ENCODE measurements at regions not wholly inside any gene's neighbourhood (a gene's known extent, or its start where the extent isn't known, plus 50 kb on each side); places are given as distances from the start of the nearest gene placed in this dataset.

- H3K9me3 ChIP-seq (ENCODE audit: control insufficient read depth, low read depth, low read length), result no peaks in the 10 kb centered on the region
- H3K14ac ChIP-seq (ENCODE audit: insufficient read depth, low read length), result no peak overlapping the region
- peaks cover 5 to 15% (median 6%) of the 10 kb centered on the region in 3 experiments; a peak in 6 of 7 replicates for H3K36me3 Mint-ChIP-seq (ENCODE audit: insufficient read depth in 1 of 3, low read depth in 3 of 3)
- no peak for TF ChIP-seq CTCF (conservative IDR thresholded peaks at IDR 0.05)
- no peak overlapping the region for H3K23ac ChIP-seq (ENCODE audit: insufficient read length, low read depth, low read length)
- H2BK12ac ChIP-seq (ENCODE audit: insufficient read length, low read depth, low read length), result no peak overlapping the region
- H3K27ac Mint-ChIP-seq, result no peak overlapping the region
- no peak overlapping the region for H3T11ph ChIP-seq (ENCODE audit: low read length)
- no peak overlapping the region for H2BK20ac ChIP-seq (ENCODE audit: low read depth, low read length, poor library complexity, severe bottlenecking)
- no peaks in the 10 kb centered on the region for H3K79me1 ChIP-seq (ENCODE audit: insufficient read depth, low read depth, low read length, poor library complexity, severe bottlenecking)
- H2AK5ac ChIP-seq (ENCODE audit: insufficient read length, low read length), result no peak overlapping the region
- H3K27me3 Mint-ChIP-seq (ENCODE audit: low read depth), result no peaks in the 10 kb centered on the region
- H3K27ac ChIP-seq (ENCODE audit: insufficient read length, low read depth, low read length), result no peak overlapping the region
- no peak overlapping the region for H4K5ac ChIP-seq (ENCODE audit: insufficient read length, low read depth, low read length)
- H3K4ac ChIP-seq (ENCODE audit: low read depth, low read length), result no peak overlapping the region
- H2BK5ac ChIP-seq (ENCODE audit: insufficient read length, low read length), result no peak overlapping the region
- no peak overlapping the region for H2BK120ac ChIP-seq (ENCODE audit: low read depth, low read length, poor library complexity, severe bottlenecking)
- no peak overlapping the region for H3K18ac ChIP-seq (ENCODE audit: insufficient read length, low read depth, low read length)
- no peak overlapping the region for H3K4me3 Mint-ChIP-seq
- H3K27me3 ChIP-seq (ENCODE audit: insufficient read depth, low read length), result no peaks in the 10 kb centered on the region
- H3K9me3 Mint-ChIP-seq, result peaks cover 29 to 63% of the 10 kb centered on the region in 2 experiments
- no peaks in the 10 kb centered on the region for H3K4me1 ChIP-seq (ENCODE audit: insufficient read depth, low read length)
- H4K8ac ChIP-seq (replicated peaks; ENCODE audit: insufficient read length, low read depth, low read length), result no peak overlapping the region
- H3K4me1 Mint-ChIP-seq, result no peaks in the 10 kb centered on the region
- no peaks in the 10 kb centered on the region for H3K79me2 ChIP-seq (ENCODE audit: insufficient read depth, low read length)
- no peak overlapping the region for H4K91ac ChIP-seq (ENCODE audit: insufficient read length, low read depth, low read length)
- no peak overlapping the region for H3K4me2 ChIP-seq (ENCODE audit: insufficient read depth, insufficient read length, low read length)
- H3K23me2 ChIP-seq (ENCODE audit: insufficient read length, low read depth, low read length, poor library complexity, severe bottlenecking), result no peaks in the 10 kb centered on the region
- no peak for DNase-seq
- H3K56ac ChIP-seq (ENCODE audit: insufficient read length, low read depth, low read length), result no peak overlapping the region
- no peaks in the 10 kb centered on the region for H4K20me1 ChIP-seq (ENCODE audit: control insufficient read depth, insufficient read depth, insufficient read length)
- H2AFZ ChIP-seq (ENCODE audit: low read length), result no peak overlapping the region
- H2BK15ac ChIP-seq (ENCODE audit: low read depth, low read length), result no peak overlapping the region
- no peak overlapping the region for H3K9ac ChIP-seq (ENCODE audit: extremely low read depth, insufficient read length, low read length)
- no CpG with 5 or more reads among the region's 2 CpGs for WGBS (ENCODE audit: extremely low coverage, insufficient read length, low lambda C conversion rate)
Measured at GRCh38 chrX:30039768-30040167, 175.6 kb upstream of the MAGEB2 start.
